Body of pancreas (tissue), 4 donors: ENCODE measurements at regions not wholly inside any gene's neighbourhood (a gene's known extent, or its start where the extent isn't known, plus 50 kb on each side); places are given as distances from the start of the nearest gene placed in this dataset.

Source experiments
- POLR2A ChIP-seq, 3 donors: fragments of 450-650 bp; IDR thresholded peaks; one replicate each; pipeline ENCODE4 v1.6.1; 2016; ENCODE audit warnings: antibody characterized with exemption in 3 of 3, mild to moderate bottlenecking in 2 of 3
- TF ChIP-seq, protein P1 (sequence below), 7 experiments: fragments of 450-650 bp in 4 of 7; fragments of 200-600 bp in 3 of 7; sonication (generic) in 3 of 7; IDR thresholded peaks; one replicate each; pipeline ENCODE4 v1.5.1; 2016 to 2019; ENCODE audit warnings: antibody characterized with exemption in 7 of 7

GRCh38 chrX:45344594-45344993 is 143.9 kb upstream of the DIPK2B start:
- TF ChIP-seq, protein P1, sequence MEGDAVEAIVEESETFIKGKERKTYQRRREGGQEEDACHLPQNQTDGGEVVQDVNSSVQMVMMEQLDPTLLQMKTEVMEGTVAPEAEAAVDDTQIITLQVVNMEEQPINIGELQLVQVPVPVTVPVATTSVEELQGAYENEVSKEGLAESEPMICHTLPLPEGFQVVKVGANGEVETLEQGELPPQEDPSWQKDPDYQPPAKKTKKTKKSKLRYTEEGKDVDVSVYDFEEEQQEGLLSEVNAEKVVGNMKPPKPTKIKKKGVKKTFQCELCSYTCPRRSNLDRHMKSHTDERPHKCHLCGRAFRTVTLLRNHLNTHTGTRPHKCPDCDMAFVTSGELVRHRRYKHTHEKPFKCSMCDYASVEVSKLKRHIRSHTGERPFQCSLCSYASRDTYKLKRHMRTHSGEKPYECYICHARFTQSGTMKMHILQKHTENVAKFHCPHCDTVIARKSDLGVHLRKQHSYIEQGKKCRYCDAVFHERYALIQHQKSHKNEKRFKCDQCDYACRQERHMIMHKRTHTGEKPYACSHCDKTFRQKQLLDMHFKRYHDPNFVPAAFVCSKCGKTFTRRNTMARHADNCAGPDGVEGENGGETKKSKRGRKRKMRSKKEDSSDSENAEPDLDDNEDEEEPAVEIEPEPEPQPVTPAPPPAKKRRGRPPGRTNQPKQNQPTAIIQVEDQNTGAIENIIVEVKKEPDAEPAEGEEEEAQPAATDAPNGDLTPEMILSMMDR (IDR thresholded peaks at IDR 0.05): no peak
- TF ChIP-seq POLR2A (IDR thresholded peaks at IDR 0.05): no peak
